ENCODE measurements at regions not wholly inside any gene's neighbourhood (a gene's known extent, or its start where the extent isn't known, plus 50 kb on each side); places are given as distances from the start of the nearest gene placed in this dataset.

DNA sequence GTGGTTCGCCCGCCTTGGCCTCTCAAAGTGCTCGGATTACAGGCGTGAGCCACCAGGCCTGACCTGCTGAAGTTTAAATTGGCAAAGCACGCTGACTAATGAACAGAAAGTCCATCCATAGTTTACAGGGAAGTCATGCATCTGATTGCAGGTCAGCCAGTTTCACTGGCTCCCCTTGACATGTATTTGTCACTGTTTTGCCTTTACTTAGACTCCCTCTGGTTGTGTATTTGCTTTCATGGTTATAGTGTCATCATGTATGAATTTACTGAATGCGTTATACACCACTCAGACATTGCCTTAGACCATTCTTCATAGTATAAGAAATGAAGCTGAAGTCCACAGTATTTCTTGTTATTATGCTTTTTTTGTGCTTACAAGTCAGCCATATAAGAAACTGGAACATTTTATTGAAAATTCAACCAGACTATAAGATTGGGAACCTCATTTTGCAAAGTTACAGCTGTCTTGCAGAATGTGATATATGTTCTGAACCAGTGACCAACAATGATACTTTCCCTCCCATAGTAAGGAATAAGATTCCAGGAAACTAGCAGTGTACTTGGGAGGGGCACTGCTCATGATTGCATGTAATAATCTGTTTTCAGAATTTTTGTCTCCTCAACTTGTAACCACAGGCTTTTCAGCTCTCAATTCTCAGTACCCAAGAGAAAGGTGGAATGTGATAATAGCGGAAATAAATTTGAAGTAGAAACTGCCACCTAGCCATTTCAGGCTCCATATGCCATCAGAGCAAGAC is 51.9 kb upstream of the ATF7IP start:
- H4K20me1 ChIP-seq (ENCODE audit: control insufficient read depth, extremely low read depth, insufficient read depth, low read length): no peaks in the 10 kb centered on the region
- H3K27ac ChIP-seq (ENCODE audit: control insufficient read depth, insufficient read depth, low read length): no peak overlapping the region
- no peak for DNase-seq (ENCODE audit: low read depth, low spot score)
- H3K27me3 ChIP-seq (ENCODE audit: control insufficient read depth, extremely low read depth, insufficient read depth, low read length): no peaks in the 10 kb centered on the region
- H3K36me3 ChIP-seq (ENCODE audit: control insufficient read depth in 2 of 2, extremely low read depth in 1 of 2, insufficient read depth in 2 of 2, low read length in 2 of 2): no peaks in the 10 kb centered on the region
- H3K4me2 ChIP-seq (ENCODE audit: control insufficient read depth, extremely low read depth, insufficient read depth, low read depth, low read length): no peak overlapping the region
- TF ChIP-seq CTCF (optimal IDR thresholded peaks at IDR 0.05 in 1 of 3, IDR thresholded peaks at IDR 0.05 in 1 of 3, conservative IDR thresholded peaks at IDR 0.05 in 1 of 3; ENCODE audit: extremely low read depth in 1 of 3, insufficient read depth in 2 of 3, low read length in 3 of 3): no peak
- TF ChIP-seq EZH2 (IDR thresholded peaks at IDR 0.05; ENCODE audit: low read length): no peak
- no peaks in the 10 kb centered on the region for H3K79me2 ChIP-seq (ENCODE audit: control insufficient read depth, insufficient read depth, low read length)
- peaks cover 12% of the 10 kb centered on the region for H3K4me1 ChIP-seq (ENCODE audit: control insufficient read depth, extremely low read depth, insufficient read depth, low read length)
- no peak overlapping the region for H3K9ac ChIP-seq (ENCODE audit: control insufficient read depth, extremely low read depth, insufficient read depth, low read length)
- dilution Hi-C loops (cut with MboI; ENCODE audit: extremely low pct_ligation_motif_present, low sequenced_read_pairs): no loop called here
- FAIRE-seq: no peak
- H2AFZ ChIP-seq (ENCODE audit: control insufficient read depth, low read length): no peak overlapping the region
- H3K9me1 ChIP-seq (ENCODE audit: control insufficient read depth, extremely low read depth, insufficient read depth, low read length): no peaks in the 10 kb centered on the region
- no peaks in the 10 kb centered on the region for H3K9me3 ChIP-seq (ENCODE audit: control insufficient read depth, low read depth, low read length)
- H3K4me3 ChIP-seq (ENCODE audit: control insufficient read depth in 2 of 3, extremely low read depth in 1 of 3, insufficient read depth in 2 of 3, low read depth in 1 of 3, low read length in 3 of 3): no peak overlapping the region

GRCh38 chr12:14314801-14315200 is 50.7 kb upstream of the ATF7IP start:
- no peak overlapping the region for H3K27ac ChIP-seq (ENCODE audit: control insufficient read depth, insufficient read depth, low read length)
- DNase-seq (ENCODE audit: low read depth, low spot score): no peak
- no peaks in the 10 kb centered on the region for H3K79me2 ChIP-seq (ENCODE audit: control insufficient read depth, insufficient read depth, low read length)
- H3K9me1 ChIP-seq (ENCODE audit: control insufficient read depth, extremely low read depth, insufficient read depth, low read length): no peaks in the 10 kb centered on the region
- FAIRE-seq: no peak
- H3K9me3 ChIP-seq (ENCODE audit: control insufficient read depth, low read depth, low read length): no peaks in the 10 kb centered on the region
- no peak overlapping the region for H3K4me2 ChIP-seq (ENCODE audit: control insufficient read depth, extremely low read depth, insufficient read depth, low read depth, low read length)
- H3K36me3 ChIP-seq (ENCODE audit: control insufficient read depth in 2 of 2, extremely low read depth in 1 of 2, insufficient read depth in 2 of 2, low read length in 2 of 2): no peaks in the 10 kb centered on the region
- dilution Hi-C loops (cut with MboI; ENCODE audit: extremely low pct_ligation_motif_present, low sequenced_read_pairs): no loop called here
- H3K4me1 ChIP-seq (ENCODE audit: control insufficient read depth, extremely low read depth, insufficient read depth, low read length): peaks cover 12% of the 10 kb centered on the region
- no peak for TF ChIP-seq CTCF (optimal IDR thresholded peaks at IDR 0.05 in 1 of 3, IDR thresholded peaks at IDR 0.05 in 1 of 3, conservative IDR thresholded peaks at IDR 0.05 in 1 of 3; ENCODE audit: extremely low read depth in 1 of 3, insufficient read depth in 2 of 3, low read length in 3 of 3)
- no peak for TF ChIP-seq EZH2 (IDR thresholded peaks at IDR 0.05; ENCODE audit: low read length)
- no peaks in the 10 kb centered on the region for H3K27me3 ChIP-seq (ENCODE audit: control insufficient read depth, extremely low read depth, insufficient read depth, low read length)
- H3K9ac ChIP-seq (ENCODE audit: control insufficient read depth, extremely low read depth, insufficient read depth, low read length): no peak overlapping the region
- no peak overlapping the region for H3K4me3 ChIP-seq (ENCODE audit: control insufficient read depth in 2 of 3, extremely low read depth in 1 of 3, insufficient read depth in 2 of 3, low read depth in 1 of 3, low read length in 3 of 3)
- no peak overlapping the region for H2AFZ ChIP-seq (ENCODE audit: control insufficient read depth, low read length)
- H4K20me1 ChIP-seq (ENCODE audit: control insufficient read depth, extremely low read depth, insufficient read depth, low read length): no peaks in the 10 kb centered on the region
